Retinal pigment epithelial cell (primary cell): ENCODE measurements at regions not wholly inside any gene's neighbourhood (a gene's known extent, or its start where the extent isn't known, plus 50 kb on each side); places are given as distances from the start of the nearest gene placed in this dataset.
"Not testable (repeated sequence)": the region's sequence is repeated elsewhere in the genome, so short reads cannot be mapped to it uniquely, and the experiment has no call there.

Experiments used
- DNase-seq: peaks from one replicate; pipeline ENCODE4 v3.0.0-alpha.2; 2010; ENCODE audit warnings: low read depth
- H3K4me3 ChIP-seq: 2 replicates; pipeline ENCODE4 v1.5.1; 2011; ENCODE audit warnings: mild to moderate bottlenecking, low read length, control low read depth, moderate library complexity
- TF ChIP-seq, protein P1 (sequence below): conservative IDR thresholded peaks from 2 replicates; pipeline ENCODE4 v1.5.1; 2011; ENCODE audit warnings: low read depth, low read length, control low read depth, inconsistent platforms

GRCh38 chr11:81237139-81237538 is 1496.5 kb downstream of the FAM181B start:
- H3K4me3 ChIP-seq, result no peak overlapping the region
- TF ChIP-seq, protein P1, sequence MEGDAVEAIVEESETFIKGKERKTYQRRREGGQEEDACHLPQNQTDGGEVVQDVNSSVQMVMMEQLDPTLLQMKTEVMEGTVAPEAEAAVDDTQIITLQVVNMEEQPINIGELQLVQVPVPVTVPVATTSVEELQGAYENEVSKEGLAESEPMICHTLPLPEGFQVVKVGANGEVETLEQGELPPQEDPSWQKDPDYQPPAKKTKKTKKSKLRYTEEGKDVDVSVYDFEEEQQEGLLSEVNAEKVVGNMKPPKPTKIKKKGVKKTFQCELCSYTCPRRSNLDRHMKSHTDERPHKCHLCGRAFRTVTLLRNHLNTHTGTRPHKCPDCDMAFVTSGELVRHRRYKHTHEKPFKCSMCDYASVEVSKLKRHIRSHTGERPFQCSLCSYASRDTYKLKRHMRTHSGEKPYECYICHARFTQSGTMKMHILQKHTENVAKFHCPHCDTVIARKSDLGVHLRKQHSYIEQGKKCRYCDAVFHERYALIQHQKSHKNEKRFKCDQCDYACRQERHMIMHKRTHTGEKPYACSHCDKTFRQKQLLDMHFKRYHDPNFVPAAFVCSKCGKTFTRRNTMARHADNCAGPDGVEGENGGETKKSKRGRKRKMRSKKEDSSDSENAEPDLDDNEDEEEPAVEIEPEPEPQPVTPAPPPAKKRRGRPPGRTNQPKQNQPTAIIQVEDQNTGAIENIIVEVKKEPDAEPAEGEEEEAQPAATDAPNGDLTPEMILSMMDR, result peak; percentile 56
- DNase-seq, result peak; percentile 26

- not testable (repeated sequence) for DNase-seq, H3K4me3 ChIP-seq
These were observed 1506.3 kb downstream of the FAM181B start for GRCh38 chr11:81227409-81227808.

DNA sequence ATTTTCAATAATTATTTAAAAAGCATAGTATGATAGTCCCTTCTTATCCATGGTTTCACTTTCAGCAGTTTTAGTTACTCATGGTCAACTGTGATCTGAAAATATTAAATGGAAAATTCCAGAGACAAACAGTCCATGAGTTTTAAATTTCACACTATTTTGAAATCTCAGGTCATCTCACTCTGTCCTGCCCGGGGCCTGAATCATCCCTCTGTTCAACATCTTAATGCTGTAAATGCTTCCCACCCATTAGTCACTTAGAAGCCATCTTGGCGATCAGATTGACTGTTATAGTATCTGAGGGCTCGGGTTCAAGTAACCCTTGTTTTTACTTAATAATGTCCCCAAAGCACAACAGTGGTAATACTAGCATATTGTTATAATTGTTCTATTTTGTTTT is 1509.3 kb downstream of the FAM181B start:
- no peak for DNase-seq
- no peak overlapping the region for H3K4me3 ChIP-seq
- TF ChIP-seq, protein P1, result no peak

GRCh38 chr11:81222491-81222890 is 1511.2 kb downstream of the FAM181B start:
- H3K4me3 ChIP-seq, result no peak overlapping the region
- DNase-seq, result no peak
- TF ChIP-seq, protein P1, result no peak

DNA sequence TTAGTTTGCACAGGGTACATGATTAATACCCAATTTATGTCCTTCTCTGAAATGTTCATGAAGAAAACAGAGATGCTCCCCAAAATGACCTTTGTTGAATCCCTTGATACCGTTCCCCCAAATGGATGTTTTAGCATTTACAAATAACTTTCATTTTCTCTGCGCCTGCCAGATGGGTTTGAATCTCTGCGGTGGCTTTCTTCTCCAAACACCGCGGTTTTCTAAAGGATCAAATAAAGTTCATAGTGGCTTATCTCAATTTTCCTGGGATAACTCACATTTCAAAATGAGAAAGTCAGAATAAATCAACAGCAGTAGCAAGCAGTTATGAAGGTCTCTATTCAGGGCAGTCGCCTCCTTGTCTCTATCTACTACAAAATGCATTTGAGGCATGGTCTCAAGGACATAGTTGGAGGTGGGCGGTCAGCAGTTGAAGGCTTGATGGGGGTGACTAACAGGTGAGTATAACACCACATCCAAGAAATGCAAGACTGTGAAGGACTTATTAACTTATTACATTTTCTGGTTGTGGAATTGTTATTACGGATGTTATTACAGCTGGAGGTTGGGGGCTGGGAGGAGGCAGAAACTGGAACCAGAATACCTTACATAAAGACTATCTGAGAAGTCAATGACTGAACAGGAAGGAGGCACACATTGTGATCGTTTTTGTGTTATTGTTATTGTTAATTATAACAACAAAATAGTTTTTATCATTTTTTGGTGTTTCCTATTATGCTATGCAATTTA is 1513.3 kb downstream of the FAM181B start:
- TF ChIP-seq, protein P1, result no peak
- H3K4me3 ChIP-seq, result no peak overlapping the region
- no peak for DNase-seq

DNA sequence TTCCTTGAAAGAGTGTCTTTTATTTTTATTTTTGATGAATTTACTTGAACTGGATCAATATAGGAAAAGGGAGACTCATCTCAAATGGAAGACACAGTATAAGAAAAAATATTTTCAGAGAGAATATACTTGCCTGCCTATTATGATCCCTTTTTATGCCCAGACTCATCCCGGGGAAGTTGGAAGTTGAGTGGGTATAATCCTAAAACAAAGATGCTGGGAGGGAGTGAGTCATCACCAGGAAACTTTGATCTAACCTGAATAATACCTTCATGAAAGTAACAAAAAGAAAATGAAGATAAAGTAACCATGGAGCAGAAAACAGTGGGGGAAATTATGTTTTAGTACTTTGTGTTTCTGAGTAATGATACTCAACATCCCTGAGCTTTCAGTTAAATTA is 1514.0 kb downstream of the FAM181B start:
- H3K4me3 ChIP-seq, result no peak overlapping the region
- TF ChIP-seq, protein P1, result no peak
- no peak for DNase-seq

- no peak overlapping the region for H3K4me3 ChIP-seq
- DNase-seq, result no peak
- TF ChIP-seq, protein P1, result no peak
These were observed 1515.2 kb downstream of the FAM181B start for GRCh38 chr11:81218440-81218839.
